Neural cell (in vitro differentiated cells): ENCODE measurements at regions not wholly inside any gene's neighbourhood (a gene's known extent, or its start where the extent isn't known, plus 50 kb on each side); places are given as distances from the start of the nearest gene placed in this dataset.

Experiments
- H2AFZ ChIP-seq: fragments of 200-600, 300-800 bp; sonication (generic), shearing (Covaris generic); 2 replicates; pipeline ENCODE4 v1.6.0; 2014; ENCODE audit warnings: low read depth, mild to moderate bottlenecking, antibody characterized with exemption, low read length, moderate library complexity
- H3F3A ChIP-seq: fragments of 200-600 bp; shearing (Covaris generic); 2 replicates; pipeline ENCODE4 v1.6.1; 2016; ENCODE audit warnings: mild to moderate bottlenecking, moderate library complexity, mixed read lengths, antibody characterized with exemption, low read length; ENCODE audit not compliant: insufficient read depth, poor library complexity, severe bottlenecking
- H3K27ac ChIP-seq: fragments of 200-600, 300-800 bp; sonication (generic), shearing (Covaris generic); 2 replicates; pipeline ENCODE4 v1.5.1; 2014; ENCODE audit warnings: mild to moderate bottlenecking, low read length, moderate library complexity
- H3K27me3 ChIP-seq: fragments of 300-800, 200-600 bp; sonication (generic), shearing (Covaris generic); 2 replicates; pipeline ENCODE4 v1.6.0; 2014; ENCODE audit warnings: mild to moderate bottlenecking, low read depth, low read length, moderate library complexity; ENCODE audit not compliant: insufficient read depth
- H3K36me3 ChIP-seq: fragments of 300-800, 200-600 bp; sonication (generic), shearing (Covaris generic); 2 replicates; pipeline ENCODE4 v1.5.1; 2014; ENCODE audit warnings: mild to moderate bottlenecking, antibody characterized with exemption, low read length, moderate library complexity; ENCODE audit not compliant: insufficient read depth
- H3K4me2 ChIP-seq: fragments of 300-800, 200-600 bp; sonication (generic), shearing (Covaris generic); 2 replicates; pipeline ENCODE4 v1.6.0; 2014; ENCODE audit warnings: mild to moderate bottlenecking, low read length
- H3K4me3 ChIP-seq: fragments of 300-800, 200-600 bp; sonication (generic), shearing (Covaris generic); 2 replicates; pipeline ENCODE4 v1.5.1; 2014; ENCODE audit warnings: mild to moderate bottlenecking, low read length, moderate library complexity
- H3K79me2 ChIP-seq: fragments of 200-600 bp; shearing (Covaris generic); replicated peaks from 2 replicates; pipeline ENCODE4 v1.6.0; 2014; ENCODE audit warnings: mild to moderate bottlenecking, low read length, moderate library complexity; ENCODE audit not compliant: insufficient read depth
- H3K9ac ChIP-seq: fragments of 300-800, 200-600 bp; sonication (generic), shearing (Covaris generic); 2 replicates; pipeline ENCODE4 v1.6.1; 2016; ENCODE audit warnings: mild to moderate bottlenecking, low read length, mixed read lengths
- H3K9me2 ChIP-seq: fragments of 200-600 bp; shearing (Covaris generic); 2 replicates; pipeline ENCODE4 v1.6.1; 2016; ENCODE audit warnings: mild to moderate bottlenecking, low read length, mixed read lengths; ENCODE audit not compliant: insufficient read depth
- H3K9me3 ChIP-seq: fragments of 200-600, 300-800 bp; sonication (generic), shearing (Covaris generic); 2 replicates; pipeline ENCODE4 v1.6.1; 2016; ENCODE audit warnings: mild to moderate bottlenecking, mixed run types, low read length, moderate library complexity, mixed read lengths
- H4K20me1 ChIP-seq: fragments of 200-600 bp; shearing (Covaris generic); 2 replicates; pipeline ENCODE4 v1.6.1; 2016; ENCODE audit warnings: mild to moderate bottlenecking, mixed run types; ENCODE audit not compliant: insufficient read depth
- CTCF ChIP-seq: fragments of 450-650 bp; IDR thresholded peaks from 2 replicates; pipeline ENCODE4 v1.5.1; 2014; ENCODE audit warnings: antibody characterized with exemption, mild to moderate bottlenecking, moderate library complexity; ENCODE audit not compliant: poor library complexity, severe bottlenecking
- EP300 ChIP-seq: fragments of 450-650 bp; conservative IDR thresholded peaks from 2 replicates; pipeline ENCODE4 v1.6.1; 2014; ENCODE audit warnings: antibody characterized with exemption, mild to moderate bottlenecking, moderate library complexity; ENCODE audit not compliant: poor library complexity, severe bottlenecking
- EZH2 ChIP-seq: fragments of 200-600, 300-800 bp; shearing (Covaris generic), sonication (generic); IDR thresholded peaks from 2 replicates; pipeline ENCODE4 v1.6.1; 2014; ENCODE audit warnings: antibody characterized with exemption, low read length, borderline replicate concordance, mild to moderate bottlenecking; ENCODE audit not compliant: insufficient read depth, poor library complexity, severe bottlenecking
- MXI1 ChIP-seq: fragments of 450-650 bp; conservative IDR thresholded peaks from 2 replicates; pipeline ENCODE4 v1.6.1; 2014; ENCODE audit warnings: antibody characterized with exemption, mild to moderate bottlenecking; ENCODE audit not compliant: poor library complexity, severe bottlenecking
- POLR2AphosphoS5 ChIP-seq: IDR thresholded peaks from 2 replicates; pipeline ENCODE4 v1.6.1; 2012
- RAD21 ChIP-seq: fragments of 450-650 bp; conservative IDR thresholded peaks from 2 replicates; pipeline ENCODE4 v1.6.1; 2014; ENCODE audit warnings: antibody characterized with exemption, mild to moderate bottlenecking, moderate library complexity
- REST ChIP-seq: IDR thresholded peaks from 2 replicates; pipeline ENCODE4 v1.6.1; 2012; ENCODE audit warnings: borderline replicate concordance
- SMC3 ChIP-seq: fragments of 450-650 bp; conservative IDR thresholded peaks from 2 replicates; pipeline ENCODE4 v1.6.1; 2014; ENCODE audit warnings: antibody characterized with exemption, mild to moderate bottlenecking, moderate library complexity; ENCODE audit not compliant: poor library complexity
- TAF1 ChIP-seq: IDR thresholded peaks from 2 replicates; pipeline ENCODE4 v1.6.1; 2012; ENCODE audit warnings: low read depth

GRCh38 chr4:17018013-17018412 lies 119.6 kb upstream of the LDB2 start:
- TF ChIP-seq EP300 (no peak), RAD21 (no peak), POLR2AphosphoS5 (no peak), TAF1 (no peak), MXI1 (no peak), SMC3 (no peak), EZH2 (no peak), REST (no peak), CTCF (no peak)
- Histone ChIP-seq H2AFZ (no peak overlapping the region), H3K9ac (no peak overlapping the region), H3K9me2 (no peaks in the 10 kb centered on the region), H3K27ac (no peak overlapping the region), H3K4me3 (no peak overlapping the region), H3K4me2 (no peak overlapping the region), H3K36me3 (no peaks in the 10 kb centered on the region), H4K20me1 (no peaks in the 10 kb centered on the region), H3K27me3 (no peaks in the 10 kb centered on the region), H3K9me3 (no peaks in the 10 kb centered on the region), H3K79me2 (no peaks in the 10 kb centered on the region), H3F3A (no peaks in the 10 kb centered on the region)

GRCh38 chr4:17013382-17014006 lies 115.0 kb upstream of the LDB2 start:
- H3K36me3 ChIP-seq: no peaks in the 10 kb centered on the region
- H3K79me2 ChIP-seq: no peaks in the 10 kb centered on the region
- no peaks in the 10 kb centered on the region for H4K20me1 ChIP-seq
- no peaks in the 10 kb centered on the region for H3K27me3 ChIP-seq
- no peaks in the 10 kb centered on the region for H3F3A ChIP-seq
- H2AFZ ChIP-seq: no peak overlapping the region
- H3K9ac ChIP-seq: no peak overlapping the region
- H3K4me2 ChIP-seq: no peak overlapping the region
- TF ChIP-seq MXI1: no peak
- no peak for TF ChIP-seq TAF1
- no peak for TF ChIP-seq CTCF
- TF ChIP-seq EP300: no peak
- no peak for TF ChIP-seq SMC3
- TF ChIP-seq EZH2: no peak
- no peak for TF ChIP-seq REST
- no peak for TF ChIP-seq RAD21
- TF ChIP-seq POLR2AphosphoS5: no peak
- no peak overlapping the region for H3K4me3 ChIP-seq
- no peaks in the 10 kb centered on the region for H3K9me3 ChIP-seq
- no peak overlapping the region for H3K27ac ChIP-seq
- H3K9me2 ChIP-seq: no peaks in the 10 kb centered on the region
